GM19238 (cell line): ENCODE measurements at regions not wholly inside any gene's neighbourhood (a gene's known extent, or its start where the extent isn't known, plus 50 kb on each side); places are given as distances from the start of the nearest gene placed in this dataset.

Experiments
- DNase-seq: peaks from one replicate; pipeline ENCODE4 v3.0.0; 2011; ENCODE audit warnings: low spot score; ENCODE audit not compliant: insufficient read length

- DNase-seq = no peak
These were observed 221.6 kb downstream of the MYCN start for GRCh38 chr2:16161768-16162490.

GRCh38 chr2:16161085-16161565 lies 220.8 kb downstream of the MYCN start:
- DNase-seq = no peak

GRCh38 chr2:16160281-16161084 lies 220.1 kb downstream of the MYCN start:
- no peak for DNase-seq

- DNase-seq = no peak
These were observed 216.1 kb downstream of the MYCN start for GRCh38 chr2:16156411-16156810.

- DNase-seq = no peak
These were observed 215.4 kb downstream of the MYCN start for GRCh38 chr2:16155766-16156165.

GRCh38 chr2:16155366-16155765 lies 215.0 kb downstream of the MYCN start:
- DNase-seq = no peak

GRCh38 chr2:16154501-16155280 lies 214.3 kb downstream of the MYCN start:
- no peak for DNase-seq

- DNase-seq = no peak
These were observed 213.7 kb downstream of the MYCN start for GRCh38 chr2:16154061-16154460.

GRCh38 chr2:16153754-16154035 lies 213.3 kb downstream of the MYCN start:
- DNase-seq = no peak

- no peak for DNase-seq
These were observed 212.8 kb downstream of the MYCN start for GRCh38 chr2:16152928-16153753.

- DNase-seq = no peak
These were observed 211.9 kb downstream of the MYCN start for GRCh38 chr2:16152071-16152927.

GRCh38 chr2:16151651-16152050 lies 211.3 kb downstream of the MYCN start:
- DNase-seq = no peak

GRCh38 chr2:16151281-16151570 lies 210.9 kb downstream of the MYCN start:
- DNase-seq = no peak

GRCh38 chr2:16150456-16151280 lies 210.3 kb downstream of the MYCN start:
- no peak for DNase-seq

- no peak for DNase-seq
These were observed 209.2 kb downstream of the MYCN start for GRCh38 chr2:16149349-16150243.

- no peak for DNase-seq
These were observed 208.4 kb downstream of the MYCN start for GRCh38 chr2:16148632-16149348.

- DNase-seq = no peak
These were observed 202.3 kb downstream of the MYCN start for GRCh38 chr2:16142383-16143361.
